Panc1 (cell line): ENCODE measurements at regions not wholly inside any gene's neighbourhood (a gene's known extent, or its start where the extent isn't known, plus 50 kb on each side); places are given as distances from the start of the nearest gene placed in this dataset.

Source experiments
- POLR2AphosphoS5 ChIP-seq: IDR thresholded peaks from 2 replicates; pipeline ENCODE4 v1.6.1; 2012; ENCODE audit warnings: mild to moderate bottlenecking, low read depth, low read length, moderate library complexity
- SIN3A ChIP-seq: IDR thresholded peaks from 2 replicates; pipeline ENCODE4 v1.6.1; 2012; ENCODE audit warnings: low read depth, mild to moderate bottlenecking, low read length, moderate library complexity, borderline replicate concordance; ENCODE audit not compliant: insufficient read depth
- TF ChIP-seq, protein P1 (sequence below): fragments of 450-650 bp; IDR thresholded peaks from 2 replicates; pipeline ENCODE4 v1.5.1; 2017; ENCODE audit warnings: mild to moderate bottlenecking
- TF ChIP-seq, protein P2 (sequence below), 2 experiments: IDR thresholded peaks; 2 replicates each; pipeline ENCODE4 v1.6.1; 2011 to 2012; ENCODE audit warnings: low read depth in 2 of 2, control low read depth in 1 of 2, low read length in 1 of 2, mild to moderate bottlenecking in 1 of 2, moderate library complexity in 1 of 2; ENCODE audit not compliant: insufficient read depth in 1 of 2

DNA sequence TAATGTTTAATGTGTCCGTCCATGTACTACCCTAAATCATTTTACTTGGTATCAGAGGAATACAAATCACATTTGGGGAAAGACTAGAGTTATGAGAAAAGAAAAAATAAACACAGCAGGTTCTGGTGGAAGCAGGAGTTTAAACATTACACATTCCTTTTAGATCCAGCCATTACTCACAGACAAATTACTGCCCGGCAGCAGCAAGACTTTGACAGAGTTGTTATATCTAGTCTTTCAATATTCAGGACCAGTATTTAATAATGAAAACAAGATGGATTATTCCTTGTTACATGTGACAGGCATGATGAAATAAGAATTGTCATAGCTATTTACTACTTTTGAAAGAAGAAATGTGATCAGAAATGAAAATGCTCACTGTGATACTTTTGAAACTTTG, 131.8 kb upstream of the GNAI1 start:
- TF ChIP-seq, protein P1, sequence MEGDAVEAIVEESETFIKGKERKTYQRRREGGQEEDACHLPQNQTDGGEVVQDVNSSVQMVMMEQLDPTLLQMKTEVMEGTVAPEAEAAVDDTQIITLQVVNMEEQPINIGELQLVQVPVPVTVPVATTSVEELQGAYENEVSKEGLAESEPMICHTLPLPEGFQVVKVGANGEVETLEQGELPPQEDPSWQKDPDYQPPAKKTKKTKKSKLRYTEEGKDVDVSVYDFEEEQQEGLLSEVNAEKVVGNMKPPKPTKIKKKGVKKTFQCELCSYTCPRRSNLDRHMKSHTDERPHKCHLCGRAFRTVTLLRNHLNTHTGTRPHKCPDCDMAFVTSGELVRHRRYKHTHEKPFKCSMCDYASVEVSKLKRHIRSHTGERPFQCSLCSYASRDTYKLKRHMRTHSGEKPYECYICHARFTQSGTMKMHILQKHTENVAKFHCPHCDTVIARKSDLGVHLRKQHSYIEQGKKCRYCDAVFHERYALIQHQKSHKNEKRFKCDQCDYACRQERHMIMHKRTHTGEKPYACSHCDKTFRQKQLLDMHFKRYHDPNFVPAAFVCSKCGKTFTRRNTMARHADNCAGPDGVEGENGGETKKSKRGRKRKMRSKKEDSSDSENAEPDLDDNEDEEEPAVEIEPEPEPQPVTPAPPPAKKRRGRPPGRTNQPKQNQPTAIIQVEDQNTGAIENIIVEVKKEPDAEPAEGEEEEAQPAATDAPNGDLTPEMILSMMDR: no peak
- TF ChIP-seq, protein P2, sequence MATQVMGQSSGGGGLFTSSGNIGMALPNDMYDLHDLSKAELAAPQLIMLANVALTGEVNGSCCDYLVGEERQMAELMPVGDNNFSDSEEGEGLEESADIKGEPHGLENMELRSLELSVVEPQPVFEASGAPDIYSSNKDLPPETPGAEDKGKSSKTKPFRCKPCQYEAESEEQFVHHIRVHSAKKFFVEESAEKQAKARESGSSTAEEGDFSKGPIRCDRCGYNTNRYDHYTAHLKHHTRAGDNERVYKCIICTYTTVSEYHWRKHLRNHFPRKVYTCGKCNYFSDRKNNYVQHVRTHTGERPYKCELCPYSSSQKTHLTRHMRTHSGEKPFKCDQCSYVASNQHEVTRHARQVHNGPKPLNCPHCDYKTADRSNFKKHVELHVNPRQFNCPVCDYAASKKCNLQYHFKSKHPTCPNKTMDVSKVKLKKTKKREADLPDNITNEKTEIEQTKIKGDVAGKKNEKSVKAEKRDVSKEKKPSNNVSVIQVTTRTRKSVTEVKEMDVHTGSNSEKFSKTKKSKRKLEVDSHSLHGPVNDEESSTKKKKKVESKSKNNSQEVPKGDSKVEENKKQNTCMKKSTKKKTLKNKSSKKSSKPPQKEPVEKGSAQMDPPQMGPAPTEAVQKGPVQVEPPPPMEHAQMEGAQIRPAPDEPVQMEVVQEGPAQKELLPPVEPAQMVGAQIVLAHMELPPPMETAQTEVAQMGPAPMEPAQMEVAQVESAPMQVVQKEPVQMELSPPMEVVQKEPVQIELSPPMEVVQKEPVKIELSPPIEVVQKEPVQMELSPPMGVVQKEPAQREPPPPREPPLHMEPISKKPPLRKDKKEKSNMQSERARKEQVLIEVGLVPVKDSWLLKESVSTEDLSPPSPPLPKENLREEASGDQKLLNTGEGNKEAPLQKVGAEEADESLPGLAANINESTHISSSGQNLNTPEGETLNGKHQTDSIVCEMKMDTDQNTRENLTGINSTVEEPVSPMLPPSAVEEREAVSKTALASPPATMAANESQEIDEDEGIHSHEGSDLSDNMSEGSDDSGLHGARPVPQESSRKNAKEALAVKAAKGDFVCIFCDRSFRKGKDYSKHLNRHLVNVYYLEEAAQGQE (IDR thresholded peaks at IDR 0.05; ENCODE audit: insufficient read depth in 1 of 2, low read depth in 2 of 2, low read length in 1 of 2): no peak
- TF ChIP-seq POLR2AphosphoS5 (no peak), SIN3A (no peak)
